HCT116 (cell line): ENCODE measurements at regions not wholly inside any gene's neighbourhood (a gene's known extent, or its start where the extent isn't known, plus 50 kb on each side); places are given as distances from the start of the nearest gene placed in this dataset.

Experiments used
- ATAC-seq: fragments of 200-7000 bp; cut with Tn5 transposase; 2 replicates; pipeline ENCODE4 v1.9.1; 2020; ENCODE audit warnings: mild to moderate bottlenecking, moderate library complexity
- BruUV-seq: library from RNA; stranded (reverse); fragments of 400-500 nt; replicated peaks from 2 replicates; lab custom pipeline; 2021; lab: Mats Ljungman, UMichigan
- CTCF ChIA-PET: fragments of 300-600 bp; sonication (Branson Sonifier 250); formaldehyde crosslinking; loops from one replicate; lab custom pipeline; 2021; ENCODE audit warnings: antibody characterized with exemption; lab: Charles Lee
- POLR2A ChIA-PET: fragments of 300-600, 350-600 bp; sonication (Branson Sonifier 250); formaldehyde crosslinking; loops from one replicate; lab custom pipeline; 2021; ENCODE audit warnings: antibody characterized with exemption; lab: Charles Lee
- RAD21 ChIA-PET, 2 experiments: fragments of 300-600 bp; sonication (Branson Sonifier 250); formaldehyde crosslinking; loops; one replicate each; lab custom pipeline; 2023; ENCODE audit warnings: low total read pairs in 2 of 2; ENCODE audit not compliant: uncharacterized antibody in 2 of 2, unreplicated experiment in 2 of 2, low non-redundant PET in 1 of 2; lab: Charles Lee
- DNase-seq: peaks from one replicate; pipeline ENCODE4 v3.0.0-alpha.2; 2010; ENCODE audit warnings: low read depth, low spot score
- H2AFZ ChIP-seq: fragments of 200-600 bp; shearing (Covaris generic), sonication (generic); 2 replicates; pipeline ENCODE4 v1.6.1; 2017; ENCODE audit warnings: low read depth, mixed run types, mixed read lengths, antibody characterized with exemption, low read length; ENCODE audit not compliant: poor library complexity, severe bottlenecking
- H3K27ac ChIP-seq: 2 replicates; pipeline ENCODE4 v1.5.1; 2012; ENCODE audit warnings: low read depth, low read length
- H3K27me3 ChIP-seq: fragments of 200-600 bp; sonication (generic); 2 replicates; pipeline ENCODE4 v1.6.1; 2016; ENCODE audit warnings: mixed run types, low read length, mixed read lengths; ENCODE audit not compliant: insufficient read depth
- H3K36me3 ChIP-seq, 2 experiments: fragments of 200-500 bp in 1 of 2; fragments of 200-600 bp in 1 of 2; sonication (Bioruptor generic) in 1 of 2; sonication (generic) in 1 of 2; 2 replicates each; pipeline versions ENCODE4 v1.5.1 to v1.6.1; 2014 to 2016; ENCODE audit warnings: low read length in 2 of 2, inconsistent platforms in 1 of 2, mixed read lengths in 1 of 2, mixed run types in 1 of 2; ENCODE audit not compliant: insufficient read depth in 2 of 2, control insufficient read depth in 1 of 2
- H3K4me1 ChIP-seq, 2 experiments: fragments of 200-600 bp in 1 of 2; sonication (generic) in 1 of 2; 2 replicates each; pipeline versions ENCODE4 v1.5.1 to v1.6.1; 2012 to 2017; ENCODE audit warnings: low read length in 2 of 2, inconsistent platforms in 1 of 2, mild to moderate bottlenecking in 1 of 2, mixed read lengths in 1 of 2, mixed run types in 1 of 2, moderate library complexity in 1 of 2; ENCODE audit not compliant: insufficient read depth in 2 of 2, control insufficient read depth in 1 of 2
- H3K4me2 ChIP-seq: fragments of 200-600 bp; sonication (generic); 2 replicates; pipeline ENCODE4 v1.6.1; 2017; ENCODE audit warnings: mixed run types, low read length, mixed read lengths
- H3K4me3 ChIP-seq, 2 experiments: fragments of 200-600 bp in 1 of 2; sonication (generic) in 1 of 2; replicated peaks in 1 of 2; 2 replicates each; pipeline ENCODE4 v1.5.1; 2011 to 2016; ENCODE audit warnings: low read length in 2 of 2, control low read depth in 1 of 2, low read depth in 1 of 2, mild to moderate bottlenecking in 1 of 2, mixed read lengths in 1 of 2, mixed run types in 1 of 2
- H3K79me2 ChIP-seq: fragments of 200-600 bp; sonication (generic); 2 replicates; pipeline ENCODE4 v1.6.1; 2017; ENCODE audit warnings: mild to moderate bottlenecking, mixed run types, low read length, moderate library complexity, mixed read lengths; ENCODE audit not compliant: insufficient read depth
- H3K9ac ChIP-seq: fragments of 200-600 bp; sonication (generic); 2 replicates; pipeline ENCODE4 v1.6.1; 2016; ENCODE audit warnings: low read length, mixed read lengths
- H3K9me2 ChIP-seq: fragments of 200-600 bp; sonication (generic), shearing (Covaris generic); 2 replicates; pipeline ENCODE4 v1.6.1; 2017; ENCODE audit warnings: mixed run types, mild to moderate bottlenecking, moderate library complexity; ENCODE audit not compliant: insufficient read depth
- H3K9me3 ChIP-seq, 2 experiments: fragments of 200-500 bp in 1 of 2; fragments of 200-600 bp in 1 of 2; sonication (Bioruptor generic) in 1 of 2; sonication (generic) in 1 of 2; 2 replicates each; pipeline ENCODE4 v1.6.1; 2014 to 2017; ENCODE audit warnings: low read length in 2 of 2, mixed read lengths in 2 of 2, inconsistent platforms in 1 of 2, low read depth in 1 of 2, mild to moderate bottlenecking in 1 of 2, mixed run types in 1 of 2, moderate library complexity in 1 of 2; ENCODE audit not compliant: control insufficient read depth in 1 of 2, insufficient read depth in 1 of 2
- H4K20me1 ChIP-seq: fragments of 200-600 bp; sonication (generic), shearing (Covaris generic); 2 replicates; pipeline ENCODE4 v1.6.1; 2017; ENCODE audit warnings: mixed run types, mild to moderate bottlenecking, moderate library complexity; ENCODE audit not compliant: insufficient read depth
- CEBPB ChIP-seq: IDR thresholded peaks from 2 replicates; pipeline ENCODE4 v1.6.1; 2012; ENCODE audit warnings: low read depth
- CTCF ChIP-seq, 3 experiments: fragments of 200-600 bp in 1 of 3; sonication (generic) in 1 of 3; IDR thresholded peaks in 2 of 3; conservative IDR thresholded peaks in 1 of 3; 2 replicates each; pipeline ENCODE4 v1.5.1; 2012 to 2017; ENCODE audit warnings: low read depth in 2 of 3, low read length in 2 of 3, antibody characterized with exemption in 1 of 3, borderline replicate concordance in 1 of 3, control low read depth in 1 of 3, mild to moderate bottlenecking in 1 of 3, mixed read lengths in 1 of 3, mixed run types in 1 of 3, moderate library complexity in 1 of 3; ENCODE audit not compliant: insufficient read depth in 1 of 3
- EGR1 ChIP-seq: IDR thresholded peaks from 2 replicates; pipeline ENCODE4 v1.6.1; 2012; ENCODE audit warnings: low read depth
- EZH2phosphoT487 ChIP-seq: fragments of 200-600 bp; IDR thresholded peaks from 2 replicates; pipeline ENCODE4 v1.6.1; 2018; ENCODE audit warnings: antibody characterized with exemption, borderline replicate concordance
- FOSL1 ChIP-seq: IDR thresholded peaks from 2 replicates; pipeline ENCODE4 v1.6.1; 2012; ENCODE audit warnings: low read depth
- JUND ChIP-seq: IDR thresholded peaks from 2 replicates; pipeline ENCODE4 v1.6.1; 2012
- MAX ChIP-seq: IDR thresholded peaks from 2 replicates; pipeline ENCODE4 v1.6.1; 2012
- POLR2A ChIP-seq: IDR thresholded peaks from 2 replicates; pipeline ENCODE4 v1.7.0; 2011; ENCODE audit warnings: borderline replicate concordance; ENCODE audit not compliant: insufficient read depth, insufficient read length; ENCODE audit errors: extremely low read depth
- RAD21 ChIP-seq: IDR thresholded peaks from 2 replicates; pipeline ENCODE4 v1.6.1; 2012; ENCODE audit warnings: low read depth, mild to moderate bottlenecking
- REST ChIP-seq: IDR thresholded peaks from 2 replicates; pipeline ENCODE4 v1.6.1; 2012; ENCODE audit warnings: low read depth
- SIN3A ChIP-seq: IDR thresholded peaks from 2 replicates; pipeline ENCODE4 v1.6.1; 2012; ENCODE audit warnings: low read depth
- SP1 ChIP-seq: IDR thresholded peaks from 2 replicates; pipeline ENCODE4 v1.6.1; 2012; ENCODE audit warnings: low read depth
- SRF ChIP-seq: IDR thresholded peaks from 2 replicates; pipeline ENCODE4 v1.6.1; 2012; ENCODE audit warnings: low read depth
- TCF7L2 ChIP-seq: IDR thresholded peaks from 2 replicates; pipeline ENCODE4 v1.7.0; 2011; ENCODE audit warnings: borderline replicate concordance, inconsistent platforms; ENCODE audit not compliant: insufficient read depth, insufficient read length; ENCODE audit errors: extremely low read depth
- YY1 ChIP-seq: IDR thresholded peaks from 2 replicates; pipeline ENCODE4 v1.6.1; 2011; ENCODE audit warnings: low read length, low read depth, moderate library complexity, mild to moderate bottlenecking; ENCODE audit not compliant: insufficient replicate concordance; ENCODE audit errors: extremely low read depth
- ZFX ChIP-seq: fragments of 450-650 bp; IDR thresholded peaks from 2 replicates; pipeline ENCODE4 v1.6.1; 2017
- ZNF274 ChIP-seq: fragments of 200-500 bp; sonication (Bioruptor generic); IDR thresholded peaks from 2 replicates; pipeline ENCODE4 v1.6.1; 2014; ENCODE audit warnings: mild to moderate bottlenecking, low read depth, low read length, inconsistent platforms
- intact Hi-C: fragments of 100-400 bp; cut with micrococcal nuclease; formaldehyde crosslinking; loops from 2 replicates; pipeline ENCODE4 v1.10.0; 2022
- TF ChIP-seq, protein P1 (sequence below): IDR thresholded peaks from 2 replicates; pipeline ENCODE4 v1.6.1; 2011; ENCODE audit warnings: mild to moderate bottlenecking, low read length, moderate library complexity; ENCODE audit not compliant: insufficient replicate concordance; ENCODE audit errors: extremely low read depth

DNA sequence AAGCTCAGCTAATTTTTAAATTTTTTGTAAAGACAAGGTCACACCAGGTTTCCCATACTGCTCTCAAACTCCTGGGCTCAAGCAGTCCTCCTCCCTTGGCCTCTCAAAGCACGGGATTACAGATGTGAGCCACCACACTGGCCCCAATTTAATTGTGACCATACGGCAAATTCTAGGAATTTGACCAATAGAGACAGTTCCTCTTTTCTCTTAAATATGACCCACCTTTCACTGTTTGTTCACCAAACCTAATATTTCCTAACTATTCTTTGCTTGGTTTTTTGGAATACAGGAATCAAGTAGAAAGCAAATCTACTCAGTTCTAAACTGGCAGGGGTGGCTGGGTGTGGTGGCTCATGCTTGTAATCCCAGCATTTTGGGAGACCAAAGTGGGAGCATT is 264.0 kb downstream of the SHQ1 start:
- no peak for DNase-seq
- Histone ChIP-seq H3K9ac (no peak overlapping the region), H3K9me3 (no peaks in the 10 kb centered on the region), H3K4me2 (no peak overlapping the region), H3K27me3 (no peaks in the 10 kb centered on the region), H3K36me3 (no peaks in the 10 kb centered on the region), H2AFZ (no peak overlapping the region), H3K79me2 (no peaks in the 10 kb centered on the region), H3K9me2 (no peaks in the 10 kb centered on the region), H3K4me3 (no peak overlapping the region), H4K20me1 (no peaks in the 10 kb centered on the region), H3K27ac (no peak overlapping the region), H3K4me1 (no peaks in the 10 kb centered on the region)
- RAD21 ChIA-PET = no interaction called here
- CTCF ChIA-PET = no interaction called here
- ATAC-seq = no peak
- intact Hi-C loops = no loop called here
- POLR2A ChIA-PET = no interaction called here
- BruUV-seq = no TSS peak
- TF ChIP-seq MAX (no peak), TCF7L2 (no peak), CTCF (IDR thresholded peaks at IDR 0.05 in 2 of 3, conservative IDR thresholded peaks at IDR 0.05 in 1 of 3; ENCODE audit: borderline replicate concordance in 1 of 3, insufficient read depth in 1 of 3, low read depth in 2 of 3, low read length in 2 of 3) (no peak), YY1 (no peak), ZNF274 (no peak), POLR2A (no peak), JUND (no peak), EZH2phosphoT487 (no peak), SIN3A (no peak), EGR1 (no peak), SP1 (no peak), REST (no peak), FOSL1 (no peak), CEBPB (no peak), RAD21 (no peak), SRF (no peak), ZFX (no peak)
- TF ChIP-seq, protein P1, sequence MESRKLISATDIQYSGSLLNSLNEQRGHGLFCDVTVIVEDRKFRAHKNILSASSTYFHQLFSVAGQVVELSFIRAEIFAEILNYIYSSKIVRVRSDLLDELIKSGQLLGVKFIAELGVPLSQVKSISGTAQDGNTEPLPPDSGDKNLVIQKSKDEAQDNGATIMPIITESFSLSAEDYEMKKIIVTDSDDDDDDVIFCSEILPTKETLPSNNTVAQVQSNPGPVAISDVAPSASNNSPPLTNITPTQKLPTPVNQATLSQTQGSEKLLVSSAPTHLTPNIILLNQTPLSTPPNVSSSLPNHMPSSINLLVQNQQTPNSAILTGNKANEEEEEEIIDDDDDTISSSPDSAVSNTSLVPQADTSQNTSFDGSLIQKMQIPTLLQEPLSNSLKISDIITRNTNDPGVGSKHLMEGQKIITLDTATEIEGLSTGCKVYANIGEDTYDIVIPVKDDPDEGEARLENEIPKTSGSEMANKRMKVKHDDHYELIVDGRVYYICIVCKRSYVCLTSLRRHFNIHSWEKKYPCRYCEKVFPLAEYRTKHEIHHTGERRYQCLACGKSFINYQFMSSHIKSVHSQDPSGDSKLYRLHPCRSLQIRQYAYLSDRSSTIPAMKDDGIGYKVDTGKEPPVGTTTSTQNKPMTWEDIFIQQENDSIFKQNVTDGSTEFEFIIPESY = no peak
